Testis (tissue), 2 donors: ENCODE measurements at regions not wholly inside any gene's neighbourhood (a gene's known extent, or its start where the extent isn't known, plus 50 kb on each side); places are given as distances from the start of the nearest gene placed in this dataset.

Source experiments
- CTCF ChIP-seq, 3 experiments: fragments of 450-650 bp in 2 of 3; fragments of 200-600 bp in 1 of 3; sonication (generic) in 1 of 3; IDR thresholded peaks; one replicate each; pipeline ENCODE4 v1.5.1; 2016 to 2019; ENCODE audit warnings: antibody characterized with exemption in 3 of 3, mild to moderate bottlenecking in 2 of 3, moderate library complexity in 1 of 3
- POLR2A ChIP-seq: fragments of 450-650 bp; IDR thresholded peaks from one replicate; pipeline ENCODE4 v1.6.1; 2017; ENCODE audit warnings: antibody characterized with exemption, mild to moderate bottlenecking, moderate library complexity

- TF ChIP-seq POLR2A (no peak), CTCF (IDR thresholded peaks at IDR 0.05) (no peak)
Observed at GRCh38 chr5:58285900-58286299, 174.0 kb downstream of the PLK2 start.
